ENCODE measurements at regions not wholly inside any gene's neighbourhood (a gene's known extent, or its start where the extent isn't known, plus 50 kb on each side); places are given as distances from the start of the nearest gene placed in this dataset.

DNA sequence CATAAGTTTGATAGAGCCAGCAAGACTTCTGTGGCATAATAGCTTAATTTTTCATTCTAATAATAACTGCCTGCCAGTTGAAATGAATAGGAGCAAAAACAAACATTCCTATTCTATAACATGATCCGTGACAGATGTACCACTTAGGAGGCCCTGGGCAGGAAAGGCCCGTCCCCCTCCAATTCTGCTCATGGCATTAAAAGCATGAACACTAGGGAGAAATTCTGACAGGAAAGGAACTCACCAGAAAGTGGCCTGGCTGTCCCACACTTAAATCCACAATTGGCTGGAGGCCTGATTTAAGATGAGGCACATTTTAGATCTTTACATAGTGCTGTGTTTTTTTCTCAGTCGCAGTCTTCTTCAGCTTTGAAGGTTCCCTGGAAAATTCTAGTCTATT lies 261.9 kb upstream of the ETAA1 start:
- H3K36me3 ChIP-seq: no peaks in the 10 kb centered on the region
- no peak overlapping the region for H3K27ac ChIP-seq
- H3K9me3 ChIP-seq: no peaks in the 10 kb centered on the region
- no peak overlapping the region for H3K4me3 ChIP-seq
- no peak for TF ChIP-seq CTCF (IDR thresholded peaks at IDR 0.05)
- DNase-seq: no peak
- intact Hi-C loops (cut with DNase I; ENCODE audit: low total_unique reads): no loop called here
- no peaks in the 10 kb centered on the region for H3K4me1 ChIP-seq
- H3K27me3 ChIP-seq: no peaks in the 10 kb centered on the region

DNA sequence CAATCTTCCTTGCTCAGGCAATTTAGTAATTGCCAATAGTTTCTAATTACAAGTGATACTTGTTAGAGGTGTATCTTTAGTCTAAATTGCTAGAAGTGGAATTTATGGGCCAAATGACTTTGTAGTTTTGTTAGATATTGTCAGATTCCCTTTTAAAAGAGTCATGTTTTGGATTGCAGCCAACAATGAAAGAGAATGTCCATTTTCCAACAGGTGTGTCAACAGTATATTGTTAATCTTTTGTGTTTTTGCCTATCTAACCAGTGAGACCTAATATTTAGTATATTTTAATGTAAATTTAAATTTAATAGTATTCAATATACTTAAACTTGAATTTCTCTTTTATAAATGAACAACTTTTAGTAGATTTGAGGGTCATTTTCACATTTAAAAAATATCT lies 259.4 kb upstream of the ETAA1 start:
- Histone ChIP-seq H3K4me1 (no peaks in the 10 kb centered on the region), H3K9me3 (no peaks in the 10 kb centered on the region), H3K36me3 (no peaks in the 10 kb centered on the region), H3K27ac (no peak overlapping the region), H3K4me3 (no peak overlapping the region), H3K27me3 (no peaks in the 10 kb centered on the region)
- intact Hi-C loops (cut with DNase I; ENCODE audit: low total_unique reads): no loop called here
- TF ChIP-seq CTCF (IDR thresholded peaks at IDR 0.05): no peak
- DNase-seq: no peak

DNA sequence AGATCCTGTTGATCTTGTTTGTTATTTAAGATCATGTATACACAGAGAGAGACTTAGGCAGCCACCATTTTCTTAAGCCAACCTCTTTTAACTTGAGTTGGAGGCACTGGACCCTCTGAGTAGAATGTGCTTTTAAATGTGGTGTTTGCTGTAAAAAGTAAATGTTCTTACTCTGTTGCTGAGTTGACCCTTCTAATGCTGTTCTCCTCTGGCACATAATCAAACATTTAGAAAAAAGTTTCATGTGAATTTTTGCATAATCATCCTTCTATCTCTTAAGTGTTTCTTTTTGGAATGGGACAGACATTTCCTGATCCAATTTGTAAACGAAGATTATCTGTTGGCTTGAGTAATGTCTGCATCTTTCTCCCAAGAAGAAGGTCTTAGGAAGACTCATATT lies 255.1 kb upstream of the ETAA1 start:
- Histone ChIP-seq H3K4me3 (no peak overlapping the region), H3K27ac (no peak overlapping the region), H3K36me3 (no peaks in the 10 kb centered on the region), H3K9me3 (no peaks in the 10 kb centered on the region), H3K27me3 (no peaks in the 10 kb centered on the region), H3K4me1 (no peaks in the 10 kb centered on the region)
- DNase-seq: no peak
- TF ChIP-seq CTCF (IDR thresholded peaks at IDR 0.05): no peak
- intact Hi-C loops (cut with DNase I; ENCODE audit: low total_unique reads): no loop called here

- no peaks in the 10 kb centered on the region for H3K27me3 ChIP-seq
- no peak overlapping the region for H3K4me3 ChIP-seq
- H3K4me1 ChIP-seq: no peaks in the 10 kb centered on the region
- TF ChIP-seq CTCF (IDR thresholded peaks at IDR 0.05): no peak
- DNase-seq: no peak
- H3K9me3 ChIP-seq: no peaks in the 10 kb centered on the region
- no peak overlapping the region for H3K27ac ChIP-seq
- intact Hi-C loops (cut with DNase I; ENCODE audit: low total_unique reads): no loop called here
- no peaks in the 10 kb centered on the region for H3K36me3 ChIP-seq
Observed at GRCh38 chr2:67142741-67143140, 254.4 kb upstream of the ETAA1 start.

GRCh38 chr2:67145851-67146250 lies 251.3 kb upstream of the ETAA1 start:
- Histone ChIP-seq H3K4me3 (no peak overlapping the region), H3K36me3 (no peaks in the 10 kb centered on the region), H3K27ac (no peak overlapping the region), H3K4me1 (no peaks in the 10 kb centered on the region), H3K27me3 (no peaks in the 10 kb centered on the region), H3K9me3 (no peaks in the 10 kb centered on the region)
- no peak for TF ChIP-seq CTCF (IDR thresholded peaks at IDR 0.05)
- intact Hi-C loops (cut with DNase I; ENCODE audit: low total_unique reads): no loop called here
- DNase-seq: no peak

DNA sequence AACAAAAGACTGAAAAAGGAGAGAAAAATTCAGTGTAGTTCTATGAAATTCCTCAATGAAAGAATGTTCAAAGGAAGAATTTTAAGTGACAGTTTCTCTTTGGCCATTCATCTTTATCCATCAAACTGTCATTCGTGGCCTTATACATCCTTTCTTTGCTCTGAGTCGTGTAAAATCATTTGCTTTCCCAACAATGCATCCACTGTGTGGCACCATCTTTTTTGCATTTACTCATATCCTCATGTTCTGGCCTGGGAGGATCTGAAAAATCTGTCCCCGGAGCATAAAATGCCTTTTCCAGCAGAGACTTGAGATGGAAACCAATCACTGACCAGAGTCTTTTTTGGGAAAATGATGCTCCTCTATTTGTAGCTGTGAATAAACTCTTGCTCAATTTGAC lies 240.3 kb upstream of the ETAA1 start:
- intact Hi-C loops (cut with DNase I; ENCODE audit: low total_unique reads): no loop called here
- Histone ChIP-seq H3K4me3 (no peak overlapping the region), H3K9me3 (no peaks in the 10 kb centered on the region), H3K4me1 (no peaks in the 10 kb centered on the region), H3K27ac (no peak overlapping the region), H3K27me3 (no peaks in the 10 kb centered on the region), H3K36me3 (no peaks in the 10 kb centered on the region)
- TF ChIP-seq CTCF (IDR thresholded peaks at IDR 0.05): no peak
- no peak for DNase-seq

Data from tibial artery (tissue), 4 donors.